Neutrophil (primary cell): ENCODE measurements at regions not wholly inside any gene's neighbourhood (a gene's known extent, or its start where the extent isn't known, plus 50 kb on each side); places are given as distances from the start of the nearest gene placed in this dataset.

Experiments
- H3K27ac ChIP-seq: fragments of 200-600 bp; sonication (generic); 2 replicates; pipeline ENCODE4 v1.5.1; 2016; ENCODE audit warnings: mild to moderate bottlenecking, moderate library complexity
- H3K27me3 ChIP-seq: fragments of 200-600 bp; sonication (generic); 2 replicates; pipeline ENCODE4 v1.6.0; 2016; ENCODE audit warnings: mild to moderate bottlenecking
- H3K36me3 ChIP-seq: fragments of 200-600 bp; sonication (generic); 2 replicates; pipeline ENCODE4 v1.5.1; 2017
- H3K4me1 ChIP-seq, 2 experiments: fragments of 200-600 bp in 1 of 2; sonication (generic) in 1 of 2; 1 replicate in 1 of 2; 2 replicates in 1 of 2; pipeline versions ENCODE4 v1.5.1 to v1.6.1; 2013 to 2016; ENCODE audit warnings: low read depth in 1 of 2, low read length in 1 of 2, mild to moderate bottlenecking in 1 of 2, moderate library complexity in 1 of 2; ENCODE audit not compliant: control insufficient read depth in 1 of 2, insufficient read depth in 1 of 2
- H3K4me3 ChIP-seq, 2 experiments: fragments of 200-600 bp in 1 of 2; sonication (generic) in 1 of 2; 1 replicate in 1 of 2; 2 replicates in 1 of 2; pipeline ENCODE4 v1.5.1; 2013 to 2016; ENCODE audit warnings: low read depth in 1 of 2, low read length in 1 of 2, mild to moderate bottlenecking in 1 of 2, moderate library complexity in 1 of 2
- H3K9me3 ChIP-seq: fragments of 200-600 bp; sonication (generic); 2 replicates; pipeline ENCODE4 v1.5.1; 2016
- CTCF ChIP-seq: fragments of 200-600 bp; sonication (generic); IDR thresholded peaks from 2 replicates; pipeline ENCODE4 v1.5.1; 2016; ENCODE audit warnings: antibody characterized with exemption

- no peaks in the 10 kb centered on the region for H3K9me3 ChIP-seq
- no peak for TF ChIP-seq CTCF
- no peaks in the 10 kb centered on the region for H3K4me1 ChIP-seq
- H3K4me3 ChIP-seq = no peak overlapping the region
- no peaks in the 10 kb centered on the region for H3K36me3 ChIP-seq
- H3K27ac ChIP-seq = no peak overlapping the region
- no peaks in the 10 kb centered on the region for H3K27me3 ChIP-seq
Measured at GRCh38 chr2:37471994-37472393, 127.6 kb downstream of the QPCT start.

- no peak overlapping the region for H3K27ac ChIP-seq
- no peaks in the 10 kb centered on the region for H3K4me1 ChIP-seq
- H3K36me3 ChIP-seq = no peaks in the 10 kb centered on the region
- no peak overlapping the region for H3K4me3 ChIP-seq
- no peaks in the 10 kb centered on the region for H3K27me3 ChIP-seq
- no peak for TF ChIP-seq CTCF
- H3K9me3 ChIP-seq = no peaks in the 10 kb centered on the region
Measured at GRCh38 chr2:37472959-37473358, 128.5 kb downstream of the QPCT start.

GRCh38 chr2:37476411-37476810 is 132.0 kb downstream of the QPCT start:
- Histone ChIP-seq H3K4me1 (no peaks in the 10 kb centered on the region), H3K27me3 (no peaks in the 10 kb centered on the region), H3K27ac (no peak overlapping the region), H3K9me3 (no peaks in the 10 kb centered on the region), H3K36me3 (no peaks in the 10 kb centered on the region), H3K4me3 (no peak overlapping the region)
- TF ChIP-seq CTCF = no peak

GRCh38 chr2:37477921-37478320 is 133.5 kb downstream of the QPCT start:
- no peak for TF ChIP-seq CTCF
- Histone ChIP-seq H3K27ac (no peak overlapping the region), H3K27me3 (no peaks in the 10 kb centered on the region), H3K9me3 (no peaks in the 10 kb centered on the region), H3K36me3 (no peaks in the 10 kb centered on the region), H3K4me1 (no peaks in the 10 kb centered on the region), H3K4me3 (no peak overlapping the region)

- Histone ChIP-seq H3K9me3 (no peaks in the 10 kb centered on the region), H3K27me3 (no peaks in the 10 kb centered on the region), H3K4me3 (no peak overlapping the region), H3K36me3 (no peaks in the 10 kb centered on the region), H3K4me1 (no peaks in the 10 kb centered on the region), H3K27ac (no peak overlapping the region)
- no peak for TF ChIP-seq CTCF
Measured at GRCh38 chr2:37481244-37481643, 136.8 kb downstream of the QPCT start.

GRCh38 chr2:37489041-37489456 is 144.6 kb downstream of the QPCT start:
- Histone ChIP-seq H3K27ac (no peak overlapping the region), H3K4me3 (no peak overlapping the region), H3K36me3 (no peaks in the 10 kb centered on the region), H3K27me3 (no peaks in the 10 kb centered on the region), H3K4me1 (no peaks in the 10 kb centered on the region), H3K9me3 (no peaks in the 10 kb centered on the region)
- no peak for TF ChIP-seq CTCF
